GM23338 (cell line): ENCODE measurements at regions not wholly inside any gene's neighbourhood (a gene's known extent, or its start where the extent isn't known, plus 50 kb on each side); places are given as distances from the start of the nearest gene placed in this dataset.

ENCODE experiments used
- ATAC-seq: fragments of 200-7000 bp; cut with Tn5 transposase; 3 replicates; pipeline ENCODE4 v1.9.1; 2020
- DNase-seq: peaks from one replicate; pipeline ENCODE4 v3.0.0-alpha.2; 2015; ENCODE audit warnings: low spot score
- H2AFZ ChIP-seq: fragments of 200-600 bp; sonication (generic); 2 replicates; pipeline ENCODE4 v1.8.0; 2016; ENCODE audit warnings: antibody characterized with exemption, mild to moderate bottlenecking, moderate library complexity
- H3F3A ChIP-seq: fragments of 200-600 bp; sonication (generic); replicated peaks from 2 replicates; pipeline ENCODE4 v1.8.0; 2017; ENCODE audit warnings: antibody characterized with exemption, mixed run types, low read depth
- H3K27ac ChIP-seq: fragments of 200-600 bp; sonication (generic); 2 replicates; pipeline ENCODE4 v1.6.1; 2016; ENCODE audit warnings: low read depth
- H3K27me3 ChIP-seq: fragments of 200-600 bp; sonication (generic); 2 replicates; pipeline ENCODE4 v1.8.0; 2016; ENCODE audit warnings: mild to moderate bottlenecking, mixed run types, moderate library complexity; ENCODE audit not compliant: insufficient read depth
- H3K36me3 ChIP-seq: fragments of 200-600 bp; sonication (generic); 2 replicates; pipeline ENCODE4 v1.8.0; 2016; ENCODE audit warnings: mild to moderate bottlenecking; ENCODE audit not compliant: insufficient read depth
- H3K4me1 ChIP-seq: fragments of 200-600 bp; sonication (generic); 2 replicates; pipeline ENCODE4 v1.8.0; 2016; ENCODE audit warnings: mild to moderate bottlenecking, moderate library complexity; ENCODE audit not compliant: insufficient read depth
- H3K4me2 ChIP-seq: fragments of 200-600 bp; sonication (generic); 2 replicates; pipeline ENCODE4 v1.7.1; 2017; ENCODE audit warnings: mixed run types
- H3K4me3 ChIP-seq: fragments of 200-600 bp; sonication (generic); 2 replicates; pipeline ENCODE4 v1.6.1; 2016; ENCODE audit warnings: mixed run types
- H3K79me2 ChIP-seq: fragments of 200-600 bp; sonication (generic); replicated peaks from 2 replicates; pipeline ENCODE4 v1.8.0; 2017; ENCODE audit warnings: mild to moderate bottlenecking; ENCODE audit not compliant: insufficient read depth
- H3K9me2 ChIP-seq: fragments of 200-600 bp; sonication (generic); 2 replicates; pipeline ENCODE4 v1.8.0; 2017; ENCODE audit not compliant: insufficient read depth
- H4K20me1 ChIP-seq: fragments of 200-600 bp; sonication (generic); replicated peaks from 2 replicates; pipeline ENCODE4 v1.8.0; 2017; ENCODE audit warnings: mild to moderate bottlenecking; ENCODE audit not compliant: insufficient read depth
- H3K27ac Mint-ChIP-seq: 2 replicates; pipeline ENCODE4 v1.8.0; 2020; ENCODE audit warnings: inconsistent platforms, mild to moderate bottlenecking, moderate library complexity, mixed read lengths
- H3K27me3 Mint-ChIP-seq: 3 replicates; pipeline ENCODE4 v1.8.0; 2022; ENCODE audit warnings: low read depth, mild to moderate bottlenecking, moderate library complexity, mixed read lengths, inconsistent platforms; ENCODE audit not compliant: insufficient read depth, poor library complexity
- H3K36me3 Mint-ChIP-seq: 3 replicates; pipeline ENCODE4 v1.8.0; 2021; ENCODE audit warnings: low read depth, mild to moderate bottlenecking, inconsistent platforms, moderate library complexity, mixed read lengths
- H3K4me1 Mint-ChIP-seq: 3 replicates; pipeline ENCODE4 v1.8.0; 2020; ENCODE audit warnings: mild to moderate bottlenecking, inconsistent platforms, mixed read lengths
- H3K4me3 Mint-ChIP-seq: 3 replicates; pipeline ENCODE4 v1.8.0; 2021; ENCODE audit warnings: moderate library complexity, mild to moderate bottlenecking, inconsistent platforms, mixed read lengths
- H3K9me3 Mint-ChIP-seq: 3 replicates; pipeline ENCODE4 v1.8.0; 2020; ENCODE audit warnings: moderate library complexity, mild to moderate bottlenecking, inconsistent platforms, mixed read lengths
- CREB1 ChIP-seq: fragments of 250-450 bp; sonication (Bioruptor Pico); IDR thresholded peaks from 2 replicates; pipeline ENCODE4 v1.5.0; 2020; ENCODE audit warnings: low read depth, mild to moderate bottlenecking, moderate library complexity
- EZH2 ChIP-seq: fragments of 200-600 bp; sonication (generic); IDR thresholded peaks from one replicate; pipeline ENCODE4 v1.8.0; 2017; ENCODE audit warnings: antibody characterized with exemption, mild to moderate bottlenecking, low read depth; ENCODE audit not compliant: unreplicated experiment
- EZH2phosphoT487 ChIP-seq: fragments of 200-600 bp; sonication (generic); IDR thresholded peaks from one replicate; pipeline ENCODE4 v1.8.1; 2018; ENCODE audit warnings: antibody characterized with exemption; ENCODE audit not compliant: unreplicated experiment
- JUNB ChIP-seq: IDR thresholded peaks from one replicate; pipeline ENCODE4 v1.6.1; 2016; ENCODE audit warnings: antibody characterized with exemption; ENCODE audit not compliant: unreplicated experiment
- NANOG ChIP-seq: IDR thresholded peaks from 2 replicates; pipeline ENCODE4 v1.6.1; 2016; ENCODE audit warnings: antibody characterized with exemption, borderline replicate concordance
- POLR2AphosphoS5 ChIP-seq: IDR thresholded peaks from 2 replicates; pipeline ENCODE4 v1.6.1; 2016; ENCODE audit warnings: antibody characterized with exemption, low read depth
- REST ChIP-seq: IDR thresholded peaks from one replicate; pipeline ENCODE4 v1.6.1; 2018; ENCODE audit warnings: antibody characterized with exemption; ENCODE audit not compliant: unreplicated experiment
- STAT1 ChIP-seq: IDR thresholded peaks from one replicate; pipeline ENCODE4 v1.6.1; 2016; ENCODE audit warnings: antibody characterized with exemption; ENCODE audit not compliant: unreplicated experiment
- ZNF114 ChIP-seq: fragments of 250-450 bp; sonication (Bioruptor Pico); IDR thresholded peaks from 2 replicates; pipeline ENCODE4 v1.5.0; 2020; ENCODE audit warnings: mild to moderate bottlenecking, moderate library complexity
- ZNF331 ChIP-seq: fragments of 250-450 bp; sonication (Bioruptor Pico); IDR thresholded peaks from 2 replicates; pipeline ENCODE4 v1.5.0; 2020; ENCODE audit warnings: low read depth, mild to moderate bottlenecking, moderate library complexity
- ZNF462 ChIP-seq: fragments of 250-450 bp; sonication (Bioruptor Pico); IDR thresholded peaks from 2 replicates; pipeline ENCODE4 v1.5.0; 2020; ENCODE audit warnings: mild to moderate bottlenecking, moderate library complexity
- TF ChIP-seq, protein P1 (sequence below), 2 experiments: fragments of 200-600 bp in 1 of 2; sonication (generic) in 1 of 2; conservative IDR thresholded peaks; 2 replicates each; pipeline versions ENCODE4 v1.5.1 to v1.6.1; 2016 to 2017; ENCODE audit warnings: antibody characterized with exemption in 2 of 2, low read depth in 2 of 2, mild to moderate bottlenecking in 2 of 2, moderate library complexity in 1 of 2
- TF ChIP-seq, protein P2 (sequence below): IDR thresholded peaks from 2 replicates; pipeline ENCODE4 v1.6.1; 2016; ENCODE audit warnings: antibody characterized with exemption

- H3K9me3 Mint-ChIP-seq = no peaks in the 10 kb centered on the region
- ATAC-seq (no peak), DNase-seq (no peak)
- peaks cover 3% of the 10 kb centered on the region for H3K27me3 Mint-ChIP-seq
- H3F3A ChIP-seq = no peaks in the 10 kb centered on the region
- H3K79me2 ChIP-seq = no peaks in the 10 kb centered on the region
- no peaks in the 10 kb centered on the region for H3K27me3 ChIP-seq
- peaks cover 8% of the 10 kb centered on the region; the same call in 2 of the 3 replicates for H3K4me1 Mint-ChIP-seq
- H3K27ac Mint-ChIP-seq = no peak overlapping the region
- TF ChIP-seq STAT1 (no peak), ZNF114 (CRISPR knock-in tag) (no peak), ZNF462 (CRISPR knock-in tag) (no peak), JUNB (no peak), REST (no peak), POLR2AphosphoS5 (no peak), NANOG (no peak), EZH2phosphoT487 (no peak), ZNF331 (CRISPR knock-in tag) (no peak), EZH2 (no peak), CREB1 (CRISPR knock-in tag) (no peak)
- TF ChIP-seq, protein P1, sequence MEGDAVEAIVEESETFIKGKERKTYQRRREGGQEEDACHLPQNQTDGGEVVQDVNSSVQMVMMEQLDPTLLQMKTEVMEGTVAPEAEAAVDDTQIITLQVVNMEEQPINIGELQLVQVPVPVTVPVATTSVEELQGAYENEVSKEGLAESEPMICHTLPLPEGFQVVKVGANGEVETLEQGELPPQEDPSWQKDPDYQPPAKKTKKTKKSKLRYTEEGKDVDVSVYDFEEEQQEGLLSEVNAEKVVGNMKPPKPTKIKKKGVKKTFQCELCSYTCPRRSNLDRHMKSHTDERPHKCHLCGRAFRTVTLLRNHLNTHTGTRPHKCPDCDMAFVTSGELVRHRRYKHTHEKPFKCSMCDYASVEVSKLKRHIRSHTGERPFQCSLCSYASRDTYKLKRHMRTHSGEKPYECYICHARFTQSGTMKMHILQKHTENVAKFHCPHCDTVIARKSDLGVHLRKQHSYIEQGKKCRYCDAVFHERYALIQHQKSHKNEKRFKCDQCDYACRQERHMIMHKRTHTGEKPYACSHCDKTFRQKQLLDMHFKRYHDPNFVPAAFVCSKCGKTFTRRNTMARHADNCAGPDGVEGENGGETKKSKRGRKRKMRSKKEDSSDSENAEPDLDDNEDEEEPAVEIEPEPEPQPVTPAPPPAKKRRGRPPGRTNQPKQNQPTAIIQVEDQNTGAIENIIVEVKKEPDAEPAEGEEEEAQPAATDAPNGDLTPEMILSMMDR (conservative IDR thresholded peaks at IDR 0.05; ENCODE audit: low read depth in 2 of 2) = no peak
- TF ChIP-seq, protein P2, sequence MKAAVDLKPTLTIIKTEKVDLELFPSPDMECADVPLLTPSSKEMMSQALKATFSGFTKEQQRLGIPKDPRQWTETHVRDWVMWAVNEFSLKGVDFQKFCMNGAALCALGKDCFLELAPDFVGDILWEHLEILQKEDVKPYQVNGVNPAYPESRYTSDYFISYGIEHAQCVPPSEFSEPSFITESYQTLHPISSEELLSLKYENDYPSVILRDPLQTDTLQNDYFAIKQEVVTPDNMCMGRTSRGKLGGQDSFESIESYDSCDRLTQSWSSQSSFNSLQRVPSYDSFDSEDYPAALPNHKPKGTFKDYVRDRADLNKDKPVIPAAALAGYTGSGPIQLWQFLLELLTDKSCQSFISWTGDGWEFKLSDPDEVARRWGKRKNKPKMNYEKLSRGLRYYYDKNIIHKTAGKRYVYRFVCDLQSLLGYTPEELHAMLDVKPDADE = no peak
- H3K27ac ChIP-seq = no peak overlapping the region
- H4K20me1 ChIP-seq = no peaks in the 10 kb centered on the region
- H2AFZ ChIP-seq = no peak overlapping the region
- H3K36me3 Mint-ChIP-seq = no peaks in the 10 kb centered on the region
- no peak overlapping the region for H3K4me3 ChIP-seq
- no peaks in the 10 kb centered on the region for H3K36me3 ChIP-seq
- no peaks in the 10 kb centered on the region for H3K4me1 ChIP-seq
- no peak overlapping the region for H3K4me3 Mint-ChIP-seq
- no peak overlapping the region for H3K4me2 ChIP-seq
- no peaks in the 10 kb centered on the region for H3K9me2 ChIP-seq
Observed at GRCh38 chr9:21672761-21673160, 129.7 kb upstream of the MTAP start.
